AG09309 (cell line): ENCODE measurements at regions not wholly inside any gene's neighbourhood (a gene's known extent, or its start where the extent isn't known, plus 50 kb on each side); places are given as distances from the start of the nearest gene placed in this dataset.

Experiments
- DNase-seq: peaks from one replicate; pipeline ENCODE4 v3.0.0-alpha.2; 2010; ENCODE audit warnings: low read depth
- H3K4me3 ChIP-seq: 2 replicates; pipeline ENCODE4 v1.5.1; 2011; ENCODE audit warnings: mild to moderate bottlenecking, low read depth, low read length, moderate library complexity; ENCODE audit not compliant: control insufficient read depth
- TF ChIP-seq, protein P1 (sequence below): IDR thresholded peaks from 2 replicates; pipeline ENCODE4 v1.5.1; 2011; ENCODE audit warnings: mild to moderate bottlenecking, low read depth, low read length, inconsistent platforms; ENCODE audit not compliant: insufficient read depth, control insufficient read depth; ENCODE audit errors: missing control alignments

DNA sequence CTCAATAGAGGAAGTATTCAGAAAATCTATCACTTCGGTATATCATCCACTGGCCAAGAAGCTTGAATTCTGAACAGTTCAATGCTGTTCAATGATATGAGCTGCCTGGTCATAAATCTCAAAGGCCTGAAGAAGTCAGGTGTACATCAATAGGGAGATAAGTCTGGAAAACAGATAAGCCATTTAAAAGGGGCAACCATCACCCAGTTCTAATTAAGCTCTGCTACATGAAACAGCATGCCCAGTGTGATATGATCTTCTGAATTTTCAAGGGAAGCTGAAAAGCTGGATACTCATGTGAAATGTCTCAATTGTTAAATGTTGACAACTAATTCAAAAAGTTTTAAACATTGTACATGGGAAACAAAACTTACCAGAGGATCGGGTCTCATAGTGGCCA, 2020.7 kb upstream of the WWC1 start:
- no peak for DNase-seq
- TF ChIP-seq, protein P1, sequence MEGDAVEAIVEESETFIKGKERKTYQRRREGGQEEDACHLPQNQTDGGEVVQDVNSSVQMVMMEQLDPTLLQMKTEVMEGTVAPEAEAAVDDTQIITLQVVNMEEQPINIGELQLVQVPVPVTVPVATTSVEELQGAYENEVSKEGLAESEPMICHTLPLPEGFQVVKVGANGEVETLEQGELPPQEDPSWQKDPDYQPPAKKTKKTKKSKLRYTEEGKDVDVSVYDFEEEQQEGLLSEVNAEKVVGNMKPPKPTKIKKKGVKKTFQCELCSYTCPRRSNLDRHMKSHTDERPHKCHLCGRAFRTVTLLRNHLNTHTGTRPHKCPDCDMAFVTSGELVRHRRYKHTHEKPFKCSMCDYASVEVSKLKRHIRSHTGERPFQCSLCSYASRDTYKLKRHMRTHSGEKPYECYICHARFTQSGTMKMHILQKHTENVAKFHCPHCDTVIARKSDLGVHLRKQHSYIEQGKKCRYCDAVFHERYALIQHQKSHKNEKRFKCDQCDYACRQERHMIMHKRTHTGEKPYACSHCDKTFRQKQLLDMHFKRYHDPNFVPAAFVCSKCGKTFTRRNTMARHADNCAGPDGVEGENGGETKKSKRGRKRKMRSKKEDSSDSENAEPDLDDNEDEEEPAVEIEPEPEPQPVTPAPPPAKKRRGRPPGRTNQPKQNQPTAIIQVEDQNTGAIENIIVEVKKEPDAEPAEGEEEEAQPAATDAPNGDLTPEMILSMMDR = no peak
- H3K4me3 ChIP-seq = no peak overlapping the region

DNA sequence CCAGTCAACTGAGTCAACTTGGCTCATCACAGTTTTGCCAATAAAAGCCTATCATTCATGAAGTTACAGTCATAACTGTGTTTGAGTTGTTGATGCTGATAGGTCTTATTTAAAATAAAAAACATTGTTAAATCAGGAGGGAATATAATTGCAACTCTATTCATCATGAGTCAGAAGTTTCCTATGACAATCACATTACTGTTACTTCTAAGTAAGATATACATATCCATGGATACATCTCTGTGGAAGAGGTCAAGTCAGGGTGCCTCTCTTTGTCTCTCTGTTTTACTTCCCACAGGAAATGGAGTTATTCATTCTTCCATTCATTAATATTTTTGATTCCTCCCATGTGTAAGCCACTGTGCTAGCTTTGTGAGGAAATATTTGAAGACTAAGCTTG, 2015.4 kb upstream of the WWC1 start:
- TF ChIP-seq, protein P1 = no peak
- H3K4me3 ChIP-seq = no peak overlapping the region
- no peak for DNase-seq

DNA sequence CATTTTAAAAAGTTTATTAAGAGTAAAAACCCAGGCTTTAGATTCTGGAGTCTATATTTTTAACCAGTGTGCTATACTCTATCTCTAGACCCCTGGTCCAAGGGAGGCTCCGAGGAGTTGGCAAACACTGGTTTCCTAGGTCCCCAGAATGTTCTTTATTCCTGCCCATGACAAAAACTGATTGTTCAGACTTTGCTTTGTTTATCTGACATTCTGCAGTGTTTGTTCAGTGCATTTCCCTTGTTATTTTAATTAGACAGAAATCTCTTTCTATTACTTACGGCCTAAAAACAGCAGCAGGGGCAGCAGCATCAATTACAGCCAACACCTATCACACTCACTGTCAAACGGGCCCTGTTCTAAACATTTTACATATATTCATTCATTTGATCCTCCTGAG, 2011.6 kb upstream of the WWC1 start:
- DNase-seq = no peak
- H3K4me3 ChIP-seq = no peak overlapping the region
- TF ChIP-seq, protein P1 = no peak

DNA sequence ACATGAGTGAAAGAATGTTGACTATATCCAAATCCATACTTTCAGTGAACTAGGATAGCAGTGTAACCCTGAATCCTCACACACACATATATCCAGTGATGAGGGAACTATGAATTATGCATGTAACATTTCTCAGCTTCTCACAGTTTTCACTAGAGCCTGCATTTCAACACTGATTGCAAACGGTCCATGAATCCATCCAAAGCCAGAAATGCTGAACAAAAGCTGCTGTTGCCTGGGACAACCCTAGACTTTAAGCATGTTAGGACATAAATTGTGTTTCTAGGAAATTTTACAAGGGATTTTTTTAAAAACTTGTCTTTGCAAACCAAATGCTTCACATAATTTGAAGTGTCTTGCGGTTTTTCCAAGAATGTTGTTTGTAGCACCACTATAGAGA, 2010.0 kb upstream of the WWC1 start:
- TF ChIP-seq, protein P1 = no peak
- H3K4me3 ChIP-seq = no peak overlapping the region
- no peak for DNase-seq

GRCh38 chr5:166282939-166283338, 2008.5 kb upstream of the WWC1 start:
- no peak for DNase-seq
- TF ChIP-seq, protein P1 = no peak
- H3K4me3 ChIP-seq = no peak overlapping the region

DNA sequence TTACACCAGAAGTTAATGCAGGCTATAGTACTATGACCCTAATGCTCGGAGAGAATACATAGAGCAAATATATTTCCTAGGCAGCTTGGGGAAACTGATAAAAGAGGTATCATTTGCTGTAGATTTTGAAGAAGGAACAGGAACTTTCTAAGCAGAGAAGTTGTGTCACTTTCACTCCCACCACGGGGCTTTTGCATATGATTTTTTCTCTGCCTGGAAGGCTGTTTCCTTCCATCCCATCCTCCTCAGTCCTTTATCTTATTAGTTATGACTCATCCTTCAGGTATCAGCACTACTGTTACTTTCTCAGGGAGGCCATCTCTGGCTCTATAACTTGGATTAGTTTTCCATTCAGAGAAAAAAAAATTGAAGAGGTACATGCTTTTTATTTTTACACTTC, 2006.1 kb upstream of the WWC1 start:
- no peak overlapping the region for H3K4me3 ChIP-seq
- TF ChIP-seq, protein P1 = no peak
- DNase-seq = no peak

GRCh38 chr5:166286832-166287231, 2004.6 kb upstream of the WWC1 start:
- H3K4me3 ChIP-seq = no peak overlapping the region
- TF ChIP-seq, protein P1 = no peak
- DNase-seq = no peak
